GM19324 (cell line): ENCODE measurements at regions not wholly inside any gene's neighbourhood (a gene's known extent, or its start where the extent isn't known, plus 50 kb on each side); places are given as distances from the start of the nearest gene placed in this dataset.

Experiments
- ATAC-seq: cut with Tn5 transposase; IDR thresholded peaks from one replicate; pipeline ENCODE4 v1.9.1; 2021; ENCODE audit warnings: mild to moderate bottlenecking, moderate library complexity; ENCODE audit not compliant: unreplicated experiment, low FRiP score

DNA sequence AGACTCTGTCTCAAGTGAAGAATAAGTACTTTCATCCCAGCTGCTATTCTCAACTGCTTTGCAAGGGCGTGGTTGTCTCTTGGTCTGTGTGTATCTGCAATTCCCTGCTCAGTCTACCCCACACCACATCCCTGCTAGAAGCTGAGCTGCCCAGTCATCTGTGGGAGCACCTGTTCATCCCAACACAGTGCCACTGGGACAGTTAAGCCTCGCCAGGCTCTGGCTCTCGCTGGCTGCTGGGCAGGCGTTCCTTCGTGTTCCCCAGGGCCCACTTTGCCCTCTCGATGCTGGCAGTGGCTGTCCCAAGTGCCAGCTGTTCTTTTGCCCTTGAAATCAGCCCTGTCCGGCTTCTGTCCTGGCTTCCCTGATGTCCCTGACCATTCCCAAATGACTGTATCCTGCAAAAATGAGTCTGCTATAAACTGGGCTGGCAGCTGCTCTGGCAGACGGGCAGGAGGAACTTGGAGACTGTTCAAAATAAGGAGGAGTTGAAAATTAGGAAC is 91.6 kb upstream of the KLHL25 start:
- no peak for ATAC-seq

DNA sequence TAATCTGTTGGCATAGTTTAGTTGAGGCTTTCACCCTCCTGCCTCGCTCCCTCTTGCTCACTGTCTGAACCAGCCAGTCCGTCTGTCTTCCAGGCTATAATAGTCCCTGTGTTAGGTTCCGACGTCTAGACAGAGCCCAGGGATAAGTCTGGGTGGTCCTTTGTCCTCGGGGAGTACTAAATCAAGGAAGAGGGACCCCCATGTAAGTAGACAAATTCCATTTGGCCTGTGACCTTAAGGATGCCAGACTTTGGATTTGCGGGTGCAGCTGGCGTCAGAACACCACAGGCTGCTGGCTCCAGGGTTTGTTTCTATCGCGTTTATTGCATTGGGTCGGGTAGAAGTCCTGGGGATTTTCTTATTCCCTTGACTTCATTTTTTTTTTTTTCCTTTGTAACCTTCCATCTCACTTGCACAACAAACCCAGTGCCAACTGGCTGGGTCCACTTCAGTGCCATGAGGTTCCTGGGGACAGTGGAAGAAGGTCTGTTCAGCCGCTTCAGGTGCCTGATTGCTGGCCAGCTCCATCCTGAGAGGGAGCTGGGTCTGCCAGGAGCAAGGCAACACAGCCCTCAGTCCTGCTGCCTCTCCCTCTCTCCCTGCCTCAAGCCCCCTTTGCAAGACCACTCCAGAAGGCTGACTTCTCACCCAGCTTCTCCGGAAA is 95.4 kb upstream of the KLHL25 start:
- ATAC-seq: no peak

DNA sequence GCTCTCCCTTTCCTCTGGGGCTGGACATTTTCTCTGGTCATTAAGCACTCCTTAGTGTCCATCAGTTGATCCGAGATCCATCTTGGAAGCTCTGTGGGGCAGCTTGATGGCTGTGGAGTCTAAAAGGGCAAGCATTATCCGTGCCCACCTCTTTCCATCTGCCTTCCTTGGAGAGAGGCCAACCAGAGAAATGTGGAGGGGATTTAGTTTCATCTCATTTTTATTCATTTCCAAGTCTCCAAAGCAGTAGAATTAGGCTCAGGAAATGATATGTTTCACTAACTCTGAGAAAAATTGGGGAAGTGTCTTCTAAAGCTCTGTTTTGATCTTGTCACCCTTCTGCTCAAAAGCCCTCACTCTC is 95.9 kb upstream of the KLHL25 start:
- no peak for ATAC-seq

DNA sequence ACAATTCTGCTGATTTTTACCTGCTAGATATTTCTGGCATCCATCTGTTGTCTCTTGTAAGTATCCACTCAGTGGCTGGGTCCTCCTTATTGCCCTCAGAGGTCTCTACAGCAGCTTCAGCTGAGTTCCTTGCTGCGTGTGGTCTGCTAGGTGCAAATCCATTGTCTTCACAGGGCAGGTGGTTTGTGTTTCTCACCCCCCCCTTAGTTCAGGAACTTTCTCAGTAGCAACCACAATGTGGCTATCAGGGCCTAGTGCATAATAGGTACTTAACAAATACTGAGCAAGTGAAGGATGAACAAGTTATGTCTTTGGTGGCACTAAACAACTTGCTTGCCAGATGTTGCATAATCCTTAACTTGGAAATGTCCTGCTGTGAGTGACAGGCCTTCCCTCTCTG is 96.7 kb upstream of the KLHL25 start:
- ATAC-seq: no peak

DNA sequence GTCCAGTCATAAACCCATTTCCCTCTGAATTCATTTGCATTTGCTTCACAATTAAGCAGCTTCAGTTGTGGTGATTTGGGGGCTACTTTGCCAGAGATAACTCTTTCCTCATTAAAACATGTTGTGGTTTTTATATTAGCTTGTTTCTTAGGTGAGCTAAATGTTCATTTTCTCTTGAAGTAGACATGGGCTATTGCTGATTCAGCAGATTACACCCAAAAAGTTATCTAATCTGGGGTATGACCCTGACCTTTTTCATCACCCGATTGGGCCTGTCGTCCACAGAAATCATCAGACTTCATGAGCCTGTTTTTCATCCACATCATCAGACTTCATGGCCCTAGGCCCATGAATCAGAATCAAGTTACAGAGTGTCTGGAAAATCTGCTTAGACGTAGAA is 97.5 kb upstream of the KLHL25 start:
- no peak for ATAC-seq

DNA sequence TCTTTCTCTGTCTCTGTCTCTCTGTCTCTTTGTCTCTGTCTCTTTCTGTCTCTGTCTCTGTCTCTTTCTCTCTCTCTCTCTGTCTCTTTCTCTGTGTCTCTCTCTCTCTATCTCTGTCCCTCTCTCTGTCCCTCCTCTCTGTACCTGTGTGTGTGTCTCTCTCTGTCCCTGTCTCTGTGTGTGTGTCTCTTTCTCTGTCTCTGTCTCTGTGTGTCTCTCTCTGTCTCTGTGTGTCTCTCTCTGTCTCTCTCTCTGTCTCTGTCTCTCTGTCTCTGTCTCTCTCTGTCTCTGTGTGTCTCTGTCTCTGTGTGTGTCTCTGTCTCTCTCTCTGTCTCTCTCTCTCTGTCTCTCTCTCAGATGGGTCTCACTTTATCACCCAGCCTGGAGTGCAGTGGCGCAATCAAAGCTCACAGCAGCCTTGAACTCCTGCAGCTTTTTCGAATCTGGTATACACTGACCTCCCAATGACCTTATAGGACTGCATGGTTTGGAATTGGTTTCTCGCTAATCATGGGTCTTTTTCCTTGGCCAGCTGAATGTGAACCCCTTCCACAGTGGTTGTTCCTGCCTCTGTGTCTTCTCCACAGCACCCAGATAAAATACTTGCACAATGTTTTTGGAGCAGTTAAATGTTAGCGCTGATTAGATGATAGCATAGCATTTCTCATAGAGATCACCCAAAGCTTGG is 102.6 kb upstream of the KLHL25 start:
- ATAC-seq: no peak

DNA sequence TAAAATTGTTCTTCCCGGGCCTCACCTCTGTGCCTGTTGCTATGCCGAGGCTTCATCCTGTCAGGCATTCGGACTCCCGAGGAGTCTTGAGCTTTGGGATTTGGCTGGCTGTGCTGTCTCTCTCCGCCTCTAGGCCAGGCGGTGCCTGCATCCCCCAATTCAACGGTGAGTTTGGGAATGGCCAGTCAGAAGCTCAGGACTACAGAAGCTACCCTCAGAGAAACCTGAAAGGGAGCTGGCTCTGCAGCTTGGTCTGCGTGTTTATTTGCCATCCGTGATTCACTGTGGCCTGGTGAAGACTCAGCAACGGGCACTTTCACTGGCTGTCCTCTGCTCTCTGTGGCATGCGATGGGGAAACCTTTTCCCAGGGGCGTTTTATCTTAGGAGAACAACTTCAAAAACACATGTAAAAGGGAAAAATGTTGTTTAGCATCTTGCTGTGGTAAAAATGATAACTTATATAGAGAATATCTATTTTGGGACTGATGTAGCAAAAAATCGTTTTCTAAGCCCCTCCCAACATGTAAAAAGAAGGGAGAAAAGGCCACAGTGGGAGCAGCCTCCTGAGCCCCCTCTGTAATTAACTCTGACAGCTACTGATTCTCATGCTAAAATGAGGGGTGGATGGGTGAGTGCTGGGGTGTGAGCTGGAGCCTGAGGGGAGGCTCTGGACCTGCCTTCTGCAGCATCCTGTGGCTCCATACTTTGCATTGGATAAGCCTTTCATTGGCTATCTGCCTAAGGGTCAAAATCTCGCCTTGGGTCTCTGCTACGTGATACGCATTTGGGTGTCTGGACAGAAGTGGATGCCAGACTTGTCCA is 103.4 kb upstream of the KLHL25 start:
- ATAC-seq: no peak

DNA sequence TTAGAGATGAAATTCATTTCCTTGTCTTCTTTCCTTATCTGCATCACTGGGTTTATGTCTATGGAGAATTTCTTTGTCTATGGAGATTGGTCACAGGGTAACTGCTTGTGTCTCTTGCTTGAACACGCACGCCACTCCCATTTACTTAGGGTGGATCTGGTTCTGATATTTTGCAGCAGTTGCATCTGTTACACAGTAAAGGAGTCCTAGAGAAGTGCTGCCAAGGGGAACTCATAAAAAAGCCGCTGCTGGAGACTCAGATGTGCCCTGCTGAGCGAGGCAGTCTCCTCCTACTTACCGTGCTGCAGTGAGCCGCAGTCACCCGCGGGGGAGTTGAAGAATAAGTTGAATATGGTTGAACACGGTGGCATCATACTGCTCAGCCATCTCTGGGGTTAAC is 105.2 kb upstream of the KLHL25 start:
- no peak for ATAC-seq

DNA sequence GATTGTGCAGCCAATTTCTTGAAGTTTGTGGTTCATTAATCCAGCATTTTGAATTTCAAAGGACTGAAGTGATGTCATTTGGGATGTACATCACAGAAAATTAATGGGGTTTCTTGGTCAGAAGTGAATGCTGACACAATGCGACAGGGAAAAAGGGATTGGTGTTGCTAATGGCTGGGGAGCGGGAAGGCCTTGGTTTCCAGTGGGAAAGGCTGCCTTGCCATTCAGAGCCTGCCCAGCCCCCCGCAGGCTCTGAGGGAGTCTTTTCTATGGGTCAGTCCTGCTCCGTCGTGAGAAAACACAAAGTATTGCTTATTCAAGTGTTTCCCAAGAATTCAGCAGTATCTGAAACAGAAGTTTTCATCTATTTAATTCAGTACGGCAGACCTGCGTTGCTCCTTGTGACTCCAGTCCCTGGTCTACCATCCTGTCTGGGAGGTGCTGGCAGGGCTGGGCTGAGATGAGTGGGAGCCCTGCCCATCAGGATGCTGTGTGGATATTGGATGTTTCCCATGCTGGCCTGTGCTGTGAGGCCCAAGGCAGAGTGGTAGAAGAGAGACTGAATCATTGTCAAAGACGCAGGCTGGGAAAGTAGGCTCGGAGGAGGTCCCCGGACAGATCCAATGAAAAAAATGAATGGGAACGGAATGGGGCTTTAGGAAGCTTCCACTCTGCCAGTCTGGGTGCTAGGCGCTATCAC is 111.2 kb upstream of the KLHL25 start:
- no peak for ATAC-seq

DNA sequence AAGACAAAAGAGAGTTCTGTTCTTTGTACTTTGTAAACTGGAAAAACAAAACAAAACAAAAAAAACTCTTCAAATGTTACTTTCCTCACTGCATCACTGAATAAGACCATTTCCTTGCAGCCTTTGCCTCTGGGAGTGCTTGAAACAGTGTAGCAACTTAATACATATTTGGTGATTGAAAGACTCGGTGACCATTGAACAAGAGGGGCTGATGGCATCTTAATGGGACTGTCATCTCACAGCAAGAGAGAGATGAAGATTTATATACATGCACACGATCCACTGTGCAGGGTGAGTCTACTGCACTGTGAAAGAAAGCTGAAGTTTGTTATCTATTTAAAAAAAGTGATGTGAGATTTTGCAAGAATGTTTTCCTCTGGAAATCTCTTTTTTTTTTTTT is 111.9 kb upstream of the KLHL25 start:
- no peak for ATAC-seq

DNA sequence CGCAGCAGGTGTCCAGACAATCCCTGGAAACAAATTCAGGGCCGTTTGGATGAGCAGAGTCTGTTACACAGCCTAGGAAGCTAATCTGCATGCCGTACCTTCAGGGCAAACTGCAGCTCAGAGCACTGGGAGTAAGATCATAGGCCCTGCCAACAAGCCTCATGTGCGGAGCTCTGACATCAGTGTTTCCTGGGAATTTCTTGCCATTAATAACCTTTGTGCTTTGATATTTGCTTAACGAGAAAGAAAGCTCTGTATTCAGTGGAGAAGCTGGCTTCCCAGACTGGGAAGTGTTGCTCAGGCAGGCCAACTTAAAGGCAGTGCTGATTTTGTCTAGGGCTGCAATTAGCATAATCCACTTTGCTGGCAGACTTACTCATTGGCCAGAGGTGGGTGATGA is 116.1 kb upstream of the KLHL25 start:
- no peak for ATAC-seq

DNA sequence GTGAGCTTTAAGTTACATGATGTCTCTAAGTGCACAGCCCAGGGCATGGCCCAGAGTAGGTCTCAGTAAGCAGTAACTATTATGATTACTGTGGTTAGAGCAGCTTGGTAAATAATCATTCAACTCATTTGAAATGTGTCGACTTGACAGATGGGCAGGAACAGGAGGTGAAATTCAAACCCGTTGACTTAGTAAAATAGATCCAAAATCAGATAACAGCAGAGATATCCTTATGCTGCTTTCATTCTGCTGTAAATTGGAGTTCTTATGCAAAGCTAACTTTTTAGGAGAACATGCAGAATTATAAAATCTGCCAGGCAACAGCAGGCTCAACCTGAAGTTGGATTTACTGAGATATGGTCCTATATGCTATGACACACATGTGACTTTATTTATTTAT is 118.7 kb upstream of the KLHL25 start:
- no peak for ATAC-seq

DNA sequence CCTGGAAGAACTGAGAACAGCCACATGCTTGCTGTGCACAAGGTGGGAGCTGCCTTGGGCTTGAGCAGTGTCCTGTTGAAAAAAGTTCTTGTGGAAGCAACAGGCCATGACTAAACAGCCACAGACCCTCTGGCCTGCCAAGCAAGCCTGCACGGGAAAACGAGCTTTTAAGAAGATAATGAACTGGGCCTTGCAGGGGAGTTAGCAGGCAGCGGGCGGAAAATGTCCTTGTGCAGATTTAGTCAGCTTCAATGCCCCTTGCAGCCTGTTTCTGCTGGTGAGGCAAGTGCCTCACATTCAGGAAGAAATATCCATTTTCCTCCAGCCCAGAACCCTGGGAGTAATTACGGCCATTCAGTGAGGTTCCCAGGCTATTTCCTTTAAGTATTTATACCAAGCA is 126.2 kb upstream of the KLHL25 start:
- no peak for ATAC-seq

DNA sequence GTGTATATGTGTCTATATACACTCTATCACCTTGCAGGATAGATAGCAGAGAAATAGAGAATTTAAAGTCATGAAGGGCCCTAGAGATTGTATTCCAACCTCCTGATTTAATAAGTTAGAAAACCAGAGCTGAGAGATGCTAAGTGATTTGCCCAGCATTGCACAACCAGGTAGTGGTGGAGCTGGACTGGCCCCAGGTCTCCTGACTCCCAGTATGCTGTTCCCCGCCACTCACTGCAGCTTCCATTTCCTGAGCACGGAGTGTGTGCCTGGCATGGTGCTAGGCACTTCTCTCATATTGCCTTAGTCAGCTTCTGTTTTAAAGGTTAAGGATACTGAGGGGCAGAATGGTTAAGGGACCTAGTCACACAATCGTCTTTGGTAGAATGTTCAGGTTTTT is 129.4 kb upstream of the KLHL25 start:
- no peak for ATAC-seq

DNA sequence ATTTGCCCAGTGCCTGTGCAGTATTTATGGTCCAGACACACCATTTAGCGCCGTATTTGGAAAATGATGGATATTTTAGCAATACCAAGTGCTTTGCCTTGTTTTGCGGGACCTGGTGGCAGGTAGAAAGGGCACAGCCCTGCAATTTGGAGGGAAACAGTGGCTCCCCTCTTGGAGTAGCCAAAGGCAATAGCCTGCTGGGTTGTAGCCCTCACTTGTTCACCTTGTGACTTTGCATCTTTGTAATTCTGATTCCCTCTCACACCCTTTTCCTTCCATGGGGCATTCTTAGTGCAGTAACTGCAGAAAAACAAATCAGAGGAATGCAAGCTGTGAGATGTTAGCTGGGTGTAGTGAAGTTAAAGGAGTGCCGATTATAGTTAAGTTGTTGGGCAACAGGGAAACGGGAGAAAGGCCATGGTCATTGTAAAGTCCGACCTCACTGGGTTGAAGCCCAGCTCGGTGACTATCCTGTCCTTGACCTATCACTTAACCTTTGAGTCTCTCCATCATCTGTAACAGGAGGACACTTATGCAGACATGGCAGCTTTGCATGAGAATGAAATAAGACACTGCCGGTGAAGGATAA is 131.0 kb upstream of the KLHL25 start:
- ATAC-seq: no peak

DNA sequence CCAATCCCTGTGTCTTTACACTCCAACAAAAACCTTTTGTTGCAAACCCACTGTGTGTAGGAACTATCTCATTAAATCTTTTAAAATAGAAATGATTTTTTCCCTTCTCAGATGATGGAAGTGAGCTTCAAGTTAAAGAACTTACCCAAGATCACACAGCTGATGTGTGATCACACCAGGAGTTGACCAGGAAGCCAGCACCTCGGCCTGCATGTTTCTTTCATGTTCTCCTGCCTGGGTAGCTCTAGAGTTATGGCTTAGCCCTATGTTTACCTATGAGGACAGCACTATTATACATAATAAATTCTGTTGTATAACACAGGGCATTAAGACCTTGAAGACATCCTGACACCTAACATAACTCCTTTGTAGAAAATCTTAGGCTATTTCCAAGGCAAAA is 132.1 kb upstream of the KLHL25 start:
- ATAC-seq: no peak

DNA sequence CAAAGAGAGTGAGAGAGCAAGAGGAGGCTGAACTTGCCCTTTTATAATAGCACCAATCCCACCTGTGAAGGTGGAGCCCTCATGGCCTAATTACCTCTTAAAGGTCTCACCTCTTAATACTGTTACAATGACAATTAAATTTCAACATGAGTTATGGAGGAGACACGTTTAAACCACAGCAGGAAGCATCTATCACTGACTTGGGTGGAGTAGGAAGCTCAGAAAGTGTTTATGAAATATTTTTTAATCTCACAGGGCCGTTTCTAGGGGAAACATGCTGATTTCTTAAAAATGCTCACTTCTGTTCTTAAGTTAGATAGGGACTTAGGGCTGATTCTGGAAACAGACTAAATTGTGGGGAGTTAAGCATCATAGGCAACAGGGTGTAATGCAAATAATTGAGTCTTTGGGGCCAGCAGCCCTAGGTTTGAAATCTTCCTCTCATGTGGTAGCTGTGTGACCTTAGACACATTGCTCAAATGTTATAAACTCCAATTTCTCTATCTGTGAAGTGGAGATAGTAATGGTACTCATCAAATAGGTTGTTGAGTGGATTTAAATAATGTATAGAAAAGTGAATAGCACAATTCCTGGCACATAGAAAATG is 133.3 kb upstream of the KLHL25 start:
- ATAC-seq: no peak

DNA sequence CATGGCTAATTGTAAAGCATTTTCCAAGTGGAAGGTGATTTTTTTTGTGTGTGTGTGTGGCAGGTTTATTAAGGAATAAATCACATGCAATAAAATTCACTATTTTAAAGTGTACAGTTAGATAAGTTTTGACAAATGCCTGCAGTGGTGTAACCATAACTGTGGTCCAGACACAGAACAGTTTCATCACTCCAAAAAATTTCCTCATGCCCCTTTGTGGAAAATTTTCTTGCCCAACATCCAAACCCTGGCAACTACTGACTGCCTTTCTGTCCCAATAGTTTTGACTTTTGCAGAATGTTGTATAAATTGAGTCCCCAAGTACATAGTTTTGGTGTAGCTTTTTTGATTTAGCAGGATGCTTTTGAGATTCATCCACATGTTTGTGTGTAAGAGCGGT is 135.1 kb upstream of the KLHL25 start:
- ATAC-seq: no peak

DNA sequence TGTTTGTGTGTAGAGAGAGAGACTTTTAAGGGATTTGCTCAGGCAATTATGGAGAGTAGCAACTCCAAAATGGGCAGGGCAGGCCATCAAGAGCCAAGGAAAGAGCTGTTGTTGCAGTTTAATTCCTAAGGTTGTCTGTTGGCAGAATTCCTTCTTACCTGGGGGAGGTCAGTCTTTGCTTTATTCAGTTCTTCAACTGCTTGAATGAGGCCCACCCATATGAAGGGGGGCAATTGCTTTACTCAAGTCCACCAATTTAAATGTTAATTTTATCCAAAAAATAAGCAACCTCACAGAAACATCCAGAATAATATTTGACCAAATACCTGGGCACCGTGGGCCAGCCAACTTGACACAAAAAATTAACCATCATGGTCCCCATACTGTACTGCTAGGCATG is 137.7 kb upstream of the KLHL25 start:
- no peak for ATAC-seq

DNA sequence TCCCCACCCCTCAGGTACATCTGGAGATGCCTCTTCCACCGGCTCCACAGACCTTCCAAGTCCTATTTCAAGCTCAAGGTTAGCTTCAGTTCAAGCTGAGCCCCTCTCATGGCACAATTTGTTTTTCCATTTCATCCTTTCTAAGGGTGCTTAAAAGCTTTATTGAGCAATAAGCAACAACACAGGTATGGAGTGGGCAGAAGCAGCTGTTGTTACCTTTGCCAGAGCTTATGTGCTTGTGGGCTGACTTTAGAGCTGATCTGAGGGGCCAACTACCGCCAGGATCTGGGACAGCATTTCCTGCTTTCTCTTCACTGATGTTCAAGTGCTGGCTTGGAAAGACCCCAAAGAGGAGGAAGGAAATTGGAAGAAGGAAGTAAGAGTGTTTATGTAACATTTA is 140.0 kb upstream of the KLHL25 start:
- no peak for ATAC-seq
